ENCODE measurements at regions not wholly inside any gene's neighbourhood (a gene's known extent, or its start where the extent isn't known, plus 50 kb on each side); places are given as distances from the start of the nearest gene placed in this dataset.

DNA sequence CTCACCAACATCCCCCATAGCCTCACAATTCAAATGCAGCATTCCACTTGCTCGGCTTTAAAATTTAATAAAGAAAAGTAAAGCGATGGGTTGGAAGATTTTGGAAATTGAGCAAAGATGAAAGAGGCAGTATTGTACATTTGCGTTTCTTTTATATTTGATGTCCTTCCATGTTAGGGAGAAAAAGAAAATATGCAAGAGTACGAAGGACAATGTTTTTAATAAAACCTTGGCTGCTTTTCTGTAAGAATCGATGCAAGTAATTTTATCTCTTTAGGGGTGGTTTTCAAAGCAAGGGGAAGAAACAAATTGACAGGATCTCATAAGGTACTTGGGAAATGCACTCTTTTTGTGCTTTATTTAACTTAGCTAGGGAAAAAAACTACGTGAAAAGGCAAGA lies 61.8 kb upstream of the TSC22D2 start:
- Histone ChIP-seq H3K4me3 (IDR thresholded peaks at IDR 0.05; ENCODE audit: insufficient read depth, low read depth, low read length) (no peak overlapping the region), H3K27ac (no peak overlapping the region), H2AFZ (ENCODE audit: low read depth) (no peak overlapping the region), H3K4me2 (no peak overlapping the region), H3K9ac (no peak overlapping the region), H3K36me3 (ENCODE audit: insufficient read depth) (no peaks in the 10 kb centered on the region), H3K27me3 (ENCODE audit: insufficient read depth, low read depth) (no peaks in the 10 kb centered on the region), H4K20me1 (ENCODE audit: insufficient read depth) (no peaks in the 10 kb centered on the region), H3K4me1 (ENCODE audit: low read depth, poor library complexity, severe bottlenecking) (no peaks in the 10 kb centered on the region), H3K79me2 (ENCODE audit: insufficient read depth, low read depth) (no peaks in the 10 kb centered on the region)
- TF ChIP-seq, protein P1, sequence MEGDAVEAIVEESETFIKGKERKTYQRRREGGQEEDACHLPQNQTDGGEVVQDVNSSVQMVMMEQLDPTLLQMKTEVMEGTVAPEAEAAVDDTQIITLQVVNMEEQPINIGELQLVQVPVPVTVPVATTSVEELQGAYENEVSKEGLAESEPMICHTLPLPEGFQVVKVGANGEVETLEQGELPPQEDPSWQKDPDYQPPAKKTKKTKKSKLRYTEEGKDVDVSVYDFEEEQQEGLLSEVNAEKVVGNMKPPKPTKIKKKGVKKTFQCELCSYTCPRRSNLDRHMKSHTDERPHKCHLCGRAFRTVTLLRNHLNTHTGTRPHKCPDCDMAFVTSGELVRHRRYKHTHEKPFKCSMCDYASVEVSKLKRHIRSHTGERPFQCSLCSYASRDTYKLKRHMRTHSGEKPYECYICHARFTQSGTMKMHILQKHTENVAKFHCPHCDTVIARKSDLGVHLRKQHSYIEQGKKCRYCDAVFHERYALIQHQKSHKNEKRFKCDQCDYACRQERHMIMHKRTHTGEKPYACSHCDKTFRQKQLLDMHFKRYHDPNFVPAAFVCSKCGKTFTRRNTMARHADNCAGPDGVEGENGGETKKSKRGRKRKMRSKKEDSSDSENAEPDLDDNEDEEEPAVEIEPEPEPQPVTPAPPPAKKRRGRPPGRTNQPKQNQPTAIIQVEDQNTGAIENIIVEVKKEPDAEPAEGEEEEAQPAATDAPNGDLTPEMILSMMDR (conservative IDR thresholded peaks at IDR 0.05; ENCODE audit: low read depth, low read length) = no peak

DNA sequence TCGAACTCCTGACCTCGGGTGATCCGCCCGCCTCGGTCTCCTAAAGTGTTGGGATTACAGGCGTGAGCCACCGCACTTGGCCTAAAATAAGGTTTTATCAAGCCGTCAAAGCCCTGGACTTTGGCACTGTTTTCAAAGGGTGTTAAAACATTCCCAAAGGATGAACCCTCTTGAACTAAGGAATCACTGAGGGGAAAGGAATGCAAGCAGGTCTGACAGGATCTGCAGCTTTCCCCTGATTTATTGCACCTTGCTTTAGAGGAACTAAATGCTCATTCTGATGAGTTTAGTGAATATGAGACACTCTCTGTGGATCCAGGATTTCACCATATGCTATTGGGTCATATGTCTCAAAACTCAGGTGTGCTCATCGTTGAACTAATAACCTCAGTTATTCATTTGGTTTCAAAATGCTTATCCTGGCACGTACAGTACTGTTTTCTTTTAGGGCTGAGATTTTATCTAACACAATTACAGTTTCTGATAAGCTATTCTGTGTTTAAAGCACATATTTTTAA lies 63.0 kb upstream of the TSC22D2 start:
- TF ChIP-seq, protein P1 (conservative IDR thresholded peaks at IDR 0.05; ENCODE audit: low read depth, low read length) = no peak
- no peaks in the 10 kb centered on the region for H3K36me3 ChIP-seq (ENCODE audit: insufficient read depth)

DNA sequence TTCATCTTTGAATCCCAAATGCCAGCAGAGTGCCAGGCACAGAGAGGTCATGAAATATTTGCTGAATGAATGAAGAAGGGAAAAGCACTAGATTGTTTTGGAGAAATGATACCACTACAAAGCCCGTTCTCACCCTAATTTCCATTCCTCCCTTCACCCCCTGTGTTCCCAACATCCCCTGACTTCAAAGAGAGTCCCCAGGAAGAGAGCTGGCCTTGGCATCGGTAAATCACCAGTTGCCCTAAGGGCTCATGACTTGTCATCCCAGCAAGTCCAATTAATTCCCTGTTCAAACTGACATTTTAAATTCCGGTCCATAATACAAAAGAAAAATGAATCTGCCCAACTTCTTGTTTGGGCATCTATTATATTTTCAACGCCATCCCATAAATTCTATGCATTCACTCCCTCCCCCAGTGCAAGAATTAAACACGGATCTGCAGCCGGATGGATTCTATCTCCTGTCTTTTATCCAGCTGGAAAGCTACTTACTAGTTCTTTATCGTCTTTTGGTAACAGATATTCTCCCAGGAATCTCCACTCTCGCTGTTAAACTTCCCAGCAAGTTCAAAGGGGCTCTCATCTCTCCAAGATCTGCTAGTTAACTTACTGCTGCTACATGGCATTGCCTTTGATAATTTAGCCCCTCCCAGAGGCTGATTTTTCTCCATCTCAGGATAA lies 63.9 kb upstream of the TSC22D2 start:
- no peak overlapping the region for H3K27ac ChIP-seq
- no peak overlapping the region for H2AFZ ChIP-seq (ENCODE audit: low read depth)
- no peak overlapping the region for H3K9ac ChIP-seq
- no peaks in the 10 kb centered on the region for H4K20me1 ChIP-seq (ENCODE audit: insufficient read depth)
- H3K27me3 ChIP-seq (ENCODE audit: insufficient read depth, low read depth) = no peaks in the 10 kb centered on the region
- no peak overlapping the region for H3K4me3 ChIP-seq (IDR thresholded peaks at IDR 0.05; ENCODE audit: insufficient read depth, low read depth, low read length)
- H3K4me2 ChIP-seq = no peak overlapping the region
- H3K4me1 ChIP-seq (ENCODE audit: low read depth, poor library complexity, severe bottlenecking) = no peaks in the 10 kb centered on the region
- TF ChIP-seq, protein P1 (conservative IDR thresholded peaks at IDR 0.05; ENCODE audit: low read depth, low read length) = no peak
- H3K79me2 ChIP-seq (ENCODE audit: insufficient read depth, low read depth) = no peaks in the 10 kb centered on the region
- H3K36me3 ChIP-seq (ENCODE audit: insufficient read depth) = no peaks in the 10 kb centered on the region

More for the DNA sequence above, 63.0 kb upstream of the TSC22D2 start:
- H3K9ac ChIP-seq = no peak overlapping the region
- H2AFZ ChIP-seq (ENCODE audit: low read depth) = no peak overlapping the region
- no peaks in the 10 kb centered on the region for H4K20me1 ChIP-seq (ENCODE audit: insufficient read depth)
- H3K4me3 ChIP-seq (IDR thresholded peaks at IDR 0.05; ENCODE audit: insufficient read depth, low read depth, low read length) = no peak overlapping the region
- H3K4me2 ChIP-seq = no peak overlapping the region
- no peak overlapping the region for H3K27ac ChIP-seq
- H3K27me3 ChIP-seq (ENCODE audit: insufficient read depth, low read depth) = no peaks in the 10 kb centered on the region
- no peaks in the 10 kb centered on the region for H3K79me2 ChIP-seq (ENCODE audit: insufficient read depth, low read depth)
- H3K4me1 ChIP-seq (ENCODE audit: low read depth, poor library complexity, severe bottlenecking) = no peaks in the 10 kb centered on the region

DNA sequence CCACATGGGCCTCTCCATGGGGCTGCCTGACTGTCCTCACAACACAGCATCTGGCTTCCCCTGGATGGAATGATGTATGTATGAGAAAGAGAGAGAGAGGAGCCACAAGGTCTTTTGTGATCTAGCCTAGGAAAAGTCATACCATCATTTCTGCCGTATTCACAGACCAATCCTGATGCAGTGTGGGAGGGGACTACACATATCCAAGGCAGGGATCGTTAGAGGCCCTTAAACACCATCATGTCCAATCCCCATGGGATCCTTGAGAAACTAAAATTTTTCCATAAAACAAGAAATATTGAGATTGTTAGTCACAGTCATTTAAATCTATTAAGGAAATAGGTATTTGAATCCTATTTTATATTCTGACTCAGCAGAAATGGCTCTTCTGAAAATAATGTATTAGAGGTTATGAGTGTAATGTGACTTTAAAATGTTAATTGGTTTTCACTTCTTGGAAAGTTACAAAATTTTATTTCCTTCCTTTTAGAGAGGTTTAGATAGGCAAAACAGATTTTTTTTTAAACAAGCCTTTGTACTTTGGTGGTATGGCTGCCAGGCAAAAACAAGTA lies 65.1 kb upstream of the TSC22D2 start:
- H3K27ac ChIP-seq = no peak overlapping the region
- H3K4me3 ChIP-seq (IDR thresholded peaks at IDR 0.05; ENCODE audit: insufficient read depth, low read depth, low read length) = no peak overlapping the region
- H4K20me1 ChIP-seq (ENCODE audit: insufficient read depth) = no peaks in the 10 kb centered on the region
- H3K9ac ChIP-seq = no peak overlapping the region
- H3K27me3 ChIP-seq (ENCODE audit: insufficient read depth, low read depth) = no peaks in the 10 kb centered on the region
- H2AFZ ChIP-seq (ENCODE audit: low read depth) = no peak overlapping the region
- TF ChIP-seq, protein P1 (conservative IDR thresholded peaks at IDR 0.05; ENCODE audit: low read depth, low read length) = no peak
- no peaks in the 10 kb centered on the region for H3K4me1 ChIP-seq (ENCODE audit: low read depth, poor library complexity, severe bottlenecking)
- no peaks in the 10 kb centered on the region for H3K79me2 ChIP-seq (ENCODE audit: insufficient read depth, low read depth)
- H3K36me3 ChIP-seq (ENCODE audit: insufficient read depth) = no peaks in the 10 kb centered on the region
- no peak overlapping the region for H3K4me2 ChIP-seq

All from KMS-11 (cell line).